Bone marrow (tissue), 2 donors: ENCODE measurements at regions not wholly inside any gene's neighbourhood (a gene's known extent, or its start where the extent isn't known, plus 50 kb on each side); places are given as distances from the start of the nearest gene placed in this dataset.
"Not testable (repeated sequence)": the region's sequence is repeated elsewhere in the genome, so short reads cannot be mapped to it uniquely, and the experiment has no call there.

Experiments used
- DNase-seq, 2 donors: peaks; one replicate each; lab custom pipeline; 2025; lab: John Stamatoyannopoulos, UW

- no peak for DNase-seq
Observed at GRCh38 chr9:82726424-82727276, 336.3 kb downstream of the RASEF start.

- DNase-seq: no peak
Observed at GRCh38 chr9:82729141-82729540, 333.8 kb downstream of the RASEF start.

GRCh38 chr9:82729991-82730589, 332.9 kb downstream of the RASEF start:
- DNase-seq: no peak

- DNase-seq: no peak
Observed at GRCh38 chr9:82732928-82733327, 330.0 kb downstream of the RASEF start.

DNA sequence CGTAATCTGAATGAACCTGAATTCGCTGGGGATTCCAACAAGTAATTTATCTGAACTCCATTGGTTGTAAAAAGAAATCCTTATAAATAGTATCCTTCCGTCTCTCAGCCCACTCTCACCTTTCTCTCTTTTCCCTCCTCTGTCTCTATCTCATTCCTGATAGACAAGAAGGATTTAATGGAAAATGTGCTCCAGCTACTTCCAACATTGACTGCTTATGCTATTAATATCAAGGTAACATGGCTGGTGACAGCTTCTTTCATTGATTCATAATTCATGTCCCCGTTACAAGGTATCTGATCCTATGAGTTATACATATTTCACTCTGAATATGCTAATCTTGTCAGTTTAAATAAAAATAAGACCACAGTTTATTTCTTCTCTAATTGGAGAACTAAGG, 326.8 kb downstream of the RASEF start:
- no peak for DNase-seq

DNA sequence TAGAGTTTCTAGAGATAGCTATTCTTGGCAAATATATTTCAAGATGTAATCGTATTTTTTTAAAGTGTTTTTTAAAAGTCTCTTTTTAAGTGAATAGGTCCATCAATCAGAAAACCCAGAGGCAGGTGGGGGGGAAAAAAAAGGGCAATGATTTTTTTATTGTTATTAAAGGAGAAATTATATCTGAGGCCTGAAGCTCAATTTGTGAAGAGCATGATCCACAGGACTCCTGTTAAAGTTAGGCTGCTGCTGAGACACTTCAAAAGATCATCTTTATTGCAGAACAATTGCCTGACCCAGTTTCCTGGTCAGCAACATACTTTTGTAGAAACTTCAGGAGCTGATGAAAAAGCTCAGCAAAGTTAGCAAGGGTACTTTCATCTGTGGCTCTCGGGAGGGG, 326.2 kb downstream of the RASEF start:
- DNase-seq: no peak

- no peak for DNase-seq
Observed at GRCh38 chr9:82745919-82746318, 317.0 kb downstream of the RASEF start.

DNA sequence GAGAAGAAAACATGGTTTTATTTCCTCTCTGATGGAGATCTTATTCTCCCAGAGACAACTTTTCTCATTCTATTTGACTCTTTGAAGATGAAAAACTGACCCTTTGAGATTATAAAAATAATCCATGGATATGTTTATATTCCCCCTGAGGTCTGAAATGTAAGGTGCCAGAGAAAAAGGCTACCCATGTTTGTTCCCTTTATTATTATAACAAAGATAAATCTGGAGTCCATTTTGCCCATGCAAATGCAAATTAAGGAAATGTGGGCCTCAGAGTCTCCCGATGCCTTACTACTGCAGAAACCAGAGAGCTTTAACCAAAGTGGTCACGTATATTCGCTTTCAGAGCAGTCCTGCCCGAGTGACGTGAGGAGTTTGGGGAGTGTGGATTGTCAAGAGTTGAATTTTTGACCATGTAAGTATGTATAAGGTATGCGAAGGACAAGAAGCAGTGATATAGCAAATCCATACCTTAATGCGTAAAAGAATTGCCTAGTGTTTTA, 312.5 kb downstream of the RASEF start:
- DNase-seq: no peak

- no peak for DNase-seq
Observed at GRCh38 chr9:82757924-82758323, 305.0 kb downstream of the RASEF start.

- DNase-seq: no peak
Observed at GRCh38 chr9:82761027-82761426, 301.9 kb downstream of the RASEF start.

DNA sequence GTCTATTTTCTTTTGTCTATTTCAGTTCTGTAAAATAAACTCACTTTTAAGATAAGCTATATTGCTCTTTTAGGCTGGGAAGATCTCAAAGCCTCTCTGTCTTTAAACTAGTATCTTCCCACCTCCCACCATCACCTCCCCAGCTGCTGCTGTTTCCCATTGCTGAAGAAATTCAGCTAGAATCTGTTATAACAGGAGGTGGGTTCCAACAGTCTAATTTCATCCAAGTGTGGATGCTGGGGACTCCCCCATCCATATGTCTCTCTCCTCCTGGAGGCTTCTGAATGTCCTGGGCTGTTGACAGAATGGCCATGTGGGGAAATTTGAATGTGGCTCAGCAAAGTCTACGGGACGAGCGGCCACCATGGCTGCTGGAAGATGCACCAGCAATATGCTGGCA, 301.0 kb downstream of the RASEF start:
- DNase-seq: no peak

DNA sequence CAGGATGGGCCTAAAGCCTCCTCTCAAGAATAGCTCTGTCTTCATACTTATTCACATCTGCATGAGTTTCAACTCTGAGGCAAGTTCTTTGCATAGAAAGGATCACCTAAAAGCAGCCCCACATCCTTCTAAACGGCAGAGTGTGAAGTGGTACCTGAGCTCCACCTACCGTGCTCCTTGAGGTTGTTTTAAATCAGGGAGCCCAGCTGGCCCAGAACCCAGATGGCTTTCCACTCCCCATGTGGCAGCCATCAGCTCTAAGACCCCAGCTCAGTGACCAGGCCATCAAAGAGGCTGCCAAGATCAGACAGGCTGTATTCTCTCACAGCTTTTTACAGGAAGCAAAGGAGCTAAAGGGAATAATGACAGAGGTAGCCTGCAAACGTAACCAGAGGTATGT, 299.3 kb downstream of the RASEF start:
- DNase-seq: no peak

DNA sequence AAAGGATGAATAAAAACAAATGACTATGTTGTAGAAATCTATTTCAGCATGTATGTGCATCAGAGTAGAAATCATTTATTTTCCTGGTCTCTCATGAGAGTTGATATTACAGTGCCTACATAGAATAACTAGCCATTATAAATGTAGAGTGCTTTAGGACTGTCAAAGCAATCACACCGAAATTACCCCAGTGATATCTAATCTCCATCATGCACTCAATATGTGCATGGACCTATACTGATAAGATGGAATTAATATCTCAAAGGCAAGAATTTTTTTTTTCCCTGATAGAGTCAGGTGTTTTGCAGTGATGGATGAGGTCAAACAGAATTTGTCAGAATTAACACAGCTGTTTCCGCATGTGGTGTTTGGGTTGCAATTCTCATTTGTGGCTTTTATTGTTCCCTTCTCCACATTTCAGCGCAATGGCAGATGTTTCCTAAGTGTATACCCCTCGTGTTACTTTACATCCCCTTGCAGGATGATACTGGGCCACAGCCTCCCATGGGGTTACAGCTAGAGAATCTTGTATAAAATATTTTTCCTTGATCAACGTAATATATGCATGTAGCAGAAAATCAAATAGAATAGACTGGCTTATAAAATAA, 298.8 kb downstream of the RASEF start:
- peak in 1 of 2 donors; percentile 94 for DNase-seq

DNA sequence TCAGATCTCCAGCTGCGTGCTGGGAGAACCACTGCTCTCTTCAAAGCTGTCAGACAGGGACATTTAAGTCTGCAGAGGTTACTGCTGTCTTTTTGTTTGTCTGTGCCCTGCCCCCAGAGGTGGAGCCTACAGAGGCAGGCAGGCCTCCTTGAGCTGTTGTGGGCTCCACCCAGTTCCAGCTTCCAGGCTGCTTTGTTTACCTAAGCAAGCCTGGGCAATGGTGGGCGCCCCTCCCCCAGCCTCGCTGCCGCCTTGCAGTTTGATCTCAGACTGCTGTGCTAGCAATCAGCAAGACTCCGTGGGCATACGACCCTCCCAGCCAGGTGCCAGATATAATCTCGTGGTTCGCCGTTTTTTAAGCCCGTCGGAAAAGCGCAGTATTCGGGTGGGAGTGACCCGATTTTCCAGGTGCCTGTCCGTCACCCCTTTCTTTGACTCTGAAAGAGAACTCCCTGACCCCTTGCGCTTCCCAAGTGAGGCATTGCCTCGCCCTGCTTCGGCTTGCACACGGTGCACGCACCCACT, 288.2 kb downstream of the RASEF start:
- not testable (repeated sequence) for DNase-seq

- no peak for DNase-seq
Observed at GRCh38 chr9:82776508-82776907, 286.4 kb downstream of the RASEF start.

DNA sequence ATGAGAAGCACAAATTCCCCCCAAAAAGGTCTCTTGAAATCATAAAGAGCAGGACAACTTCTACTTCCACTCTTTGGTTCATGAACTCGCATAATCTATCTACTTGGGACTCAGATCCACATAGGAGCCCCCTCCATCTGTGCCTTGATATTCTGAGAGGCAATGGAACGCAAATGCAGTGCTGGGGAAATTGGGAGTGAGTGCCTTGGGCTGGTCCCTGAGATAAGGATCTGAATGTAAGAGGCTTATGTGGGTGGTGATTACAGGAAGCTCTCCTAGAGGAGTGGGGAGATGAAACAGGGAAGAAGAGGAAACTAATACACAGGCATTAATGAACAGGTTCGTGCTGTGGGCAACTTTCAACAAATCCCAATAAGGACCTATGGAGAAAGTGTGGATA, 285.6 kb downstream of the RASEF start:
- DNase-seq: no peak

GRCh38 chr9:82778923-82779322, 284.0 kb downstream of the RASEF start:
- not testable (repeated sequence) for DNase-seq

DNA sequence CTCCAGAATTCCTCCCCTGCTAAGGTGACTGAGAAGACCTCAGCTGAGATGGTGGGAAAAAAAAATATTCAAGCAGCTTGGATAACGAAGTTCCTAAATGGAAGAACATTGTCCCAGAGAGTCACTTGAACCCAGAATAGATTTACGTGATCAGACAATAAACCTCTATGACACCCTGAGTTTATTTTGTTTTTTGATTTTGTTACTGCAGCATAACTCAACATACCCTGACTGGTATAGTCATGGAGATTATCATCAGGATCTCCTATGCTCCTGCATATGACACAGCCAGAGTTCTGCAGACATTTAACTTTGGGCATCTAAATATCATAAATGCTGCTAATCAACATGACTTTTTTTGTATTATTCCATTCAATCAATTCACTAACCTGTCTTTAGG, 282.9 kb downstream of the RASEF start:
- DNase-seq: no peak

GRCh38 chr9:82781921-82782392, 281.0 kb downstream of the RASEF start:
- DNase-seq: no peak

DNA sequence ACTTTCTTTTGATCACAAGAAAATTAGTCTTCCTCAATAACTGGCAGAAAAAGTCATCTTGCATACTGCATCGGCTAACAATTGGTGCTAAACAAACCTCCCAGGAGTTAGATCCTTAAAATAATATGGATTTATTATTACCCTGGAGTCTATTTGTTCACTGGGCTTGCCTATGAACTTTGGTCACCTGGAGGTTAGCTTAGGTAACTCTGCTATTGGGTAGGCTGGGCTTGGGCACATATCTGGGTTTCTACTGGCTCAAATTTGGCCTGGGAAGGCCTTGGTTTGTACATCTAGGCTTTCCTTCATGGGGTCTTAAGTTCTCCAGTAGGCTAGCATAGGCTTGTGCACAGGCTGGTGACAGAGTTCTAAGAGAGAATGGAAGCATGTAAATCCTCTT, 279.9 kb downstream of the RASEF start:
- DNase-seq: no peak

- no peak for DNase-seq
Observed at GRCh38 chr9:82784589-82784988, 278.4 kb downstream of the RASEF start.

- no peak for DNase-seq
Observed at GRCh38 chr9:82789155-82789824, 273.7 kb downstream of the RASEF start.
